GM12878 (cell line): ENCODE measurements at regions not wholly inside any gene's neighbourhood (a gene's known extent, or its start where the extent isn't known, plus 50 kb on each side); places are given as distances from the start of the nearest gene placed in this dataset.

Experiments
- ATAC-seq: fragments of 200-7000 bp; cut with Tn5 transposase; 3 replicates; pipeline ENCODE4 v1.9.1; 2020; ENCODE audit warnings: mild to moderate bottlenecking, moderate library complexity
- BruUV-seq: library from RNA; stranded (reverse); fragments of 400-500 nt; replicated peaks from 2 replicates; lab custom pipeline; 2021; lab: Mats Ljungman, UMichigan
- CTCF ChIA-PET: fragments of 300-600 bp; sonication (Branson Sonifier 250); formaldehyde crosslinking; extraction: SDS; loops from one replicate; lab custom pipeline; 2021; ENCODE audit warnings: inconsistent platforms; lab: Yijun Ruan, JAX
- POLR2A ChIA-PET: fragments of 350-600 bp; formaldehyde crosslinking; extraction: SDS; loops from one replicate; lab custom pipeline; 2021; ENCODE audit warnings: inconsistent platforms; lab: Charles Lee
- RAD21 ChIA-PET: fragments of 300-600 bp; sonication (Branson Sonifier 250); formaldehyde crosslinking; loops from one replicate; lab custom pipeline; 2023; ENCODE audit warnings: antibody characterized with exemption; ENCODE audit not compliant: unreplicated experiment; lab: Charles Lee
- SMC1A ChIA-PET: fragments of 300-600 bp; sonication (Branson Sonifier 250); formaldehyde crosslinking; loops from one replicate; lab custom pipeline; 2023; ENCODE audit not compliant: unreplicated experiment, uncharacterized antibody; lab: Charles Lee
- DNase-seq: peaks from one replicate; pipeline ENCODE4 v3.0.0-alpha.2; 2011; ENCODE audit warnings: low read depth, low spot score
- FAIRE-seq: peaks from 3 replicates; lab custom pipeline; 2011; peaks lifted over from hg19 to GRCh38; lab: Jason Lieb, UNC
- H2AFZ ChIP-seq: 2 replicates; pipeline ENCODE4 v1.6.0; 2011; ENCODE audit warnings: low read depth, low read length, control low read depth; ENCODE audit not compliant: control insufficient read depth
- H3K27ac ChIP-seq: 2 replicates; pipeline ENCODE4 v1.5.1; 2011; ENCODE audit warnings: control low read depth; ENCODE audit not compliant: control insufficient read depth, insufficient read depth
- H3K27me3 ChIP-seq, 2 experiments: replicated peaks in 1 of 2; 2 replicates each; pipeline versions ENCODE4 v1.6.0 to v1.6.1; 2011; ENCODE audit warnings: low read length in 1 of 2; ENCODE audit not compliant: control insufficient read depth in 2 of 2, insufficient read depth in 2 of 2
- H3K36me3 ChIP-seq, 2 experiments: 2 replicates each; pipeline ENCODE4 v1.5.1; 2011; ENCODE audit warnings: low read length in 1 of 2; ENCODE audit not compliant: control insufficient read depth in 2 of 2, insufficient read depth in 2 of 2
- H3K4me1 ChIP-seq: 2 replicates; pipeline ENCODE4 v1.6.1; 2011; ENCODE audit warnings: mild to moderate bottlenecking, low read length, moderate library complexity, mixed read lengths; ENCODE audit not compliant: control insufficient read depth, insufficient read depth
- H3K4me2 ChIP-seq: 2 replicates; pipeline ENCODE4 v1.6.0; 2011; ENCODE audit warnings: control low read depth; ENCODE audit not compliant: control insufficient read depth, insufficient read depth
- H3K4me3 ChIP-seq: fragments of 200-600 bp; sonication (generic); 2 replicates; pipeline ENCODE4 v1.5.1; 2016
- H3K79me2 ChIP-seq: 2 replicates; pipeline ENCODE4 v1.6.0; 2011; ENCODE audit warnings: low read length; ENCODE audit not compliant: control insufficient read depth, insufficient read depth
- H3K9ac ChIP-seq: 2 replicates; pipeline ENCODE4 v1.8.0; 2011; ENCODE audit warnings: low read length, control low read depth, mixed read lengths; ENCODE audit not compliant: control insufficient read depth, insufficient read depth
- H3K9me3 ChIP-seq: replicated peaks from 3 replicates; pipeline ENCODE4 v1.5.1; 2011; ENCODE audit warnings: mild to moderate bottlenecking, low read length; ENCODE audit not compliant: control insufficient read depth, insufficient read depth
- H4K20me1 ChIP-seq: 2 replicates; pipeline ENCODE4 v1.6.0; 2011; ENCODE audit not compliant: control insufficient read depth, insufficient read depth
- ATF2 ChIP-seq: IDR thresholded peaks from 2 replicates; pipeline ENCODE4 v1.6.1; 2012; ENCODE audit warnings: low read length, inconsistent platforms
- ATF7 ChIP-seq: fragments of 450-650 bp; IDR thresholded peaks from 2 replicates; pipeline ENCODE4 v1.6.1; 2016; ENCODE audit warnings: low read depth, mild to moderate bottlenecking
- DPF2 ChIP-seq: fragments of 450-650 bp; IDR thresholded peaks from 2 replicates; pipeline ENCODE4 v1.6.1; 2017; ENCODE audit warnings: mild to moderate bottlenecking
- IKZF2 ChIP-seq, 2 experiments: fragments of 450-650 bp; IDR thresholded peaks; 2 replicates each; pipeline ENCODE4 v1.6.1; 2017; ENCODE audit warnings: mild to moderate bottlenecking in 2 of 2, moderate library complexity in 2 of 2
- MTA2 ChIP-seq: fragments of 450-650 bp; IDR thresholded peaks from 2 replicates; pipeline ENCODE4 v1.6.1; 2016; ENCODE audit warnings: low read depth, mild to moderate bottlenecking, moderate library complexity
- MYC ChIP-seq: IDR thresholded peaks from 2 replicates; pipeline ENCODE4 v1.6.1; 2011; ENCODE audit warnings: mild to moderate bottlenecking, low read length, moderate library complexity, inconsistent platforms; ENCODE audit not compliant: insufficient read depth, insufficient replicate concordance, insufficient read length, severe bottlenecking
- NR2C2 ChIP-seq: IDR thresholded peaks from 2 replicates; pipeline ENCODE4 v1.6.1; 2011; ENCODE audit warnings: borderline replicate concordance, low read depth; ENCODE audit not compliant: control insufficient read depth, insufficient read length
- RUNX3 ChIP-seq: IDR thresholded peaks from 2 replicates; pipeline ENCODE4 v1.6.1; 2012; ENCODE audit warnings: low read length, inconsistent platforms
- SMAD5 ChIP-seq: IDR thresholded peaks from 2 replicates; pipeline ENCODE4 v1.6.1; 2016; ENCODE audit warnings: antibody characterized with exemption, low read depth
- SP1 ChIP-seq: IDR thresholded peaks from one replicate; pipeline ENCODE4 v1.6.1; 2011; ENCODE audit warnings: low read depth, low read length
- SREBF2 ChIP-seq: IDR thresholded peaks from 2 replicates; pipeline ENCODE4 v1.6.1; 2012; ENCODE audit warnings: mild to moderate bottlenecking, low read length
- WGBS: methylation state at CpG from one replicate; pipeline ENCODE4 v1.1.6; 2016; ENCODE audit warnings: low lambda C conversion rate; ENCODE audit not compliant: insufficient replicate concordance, insufficient coverage; ENCODE audit errors: missing lambda C conversion rate; 5-methylcytosine and 5-hydroxymethylcytosine counted together
- in situ Hi-C: fragments of 300-500 bp; cut with MboI; formaldehyde crosslinking; loops from 9 replicates; pipeline ENCODE4 v1.14.3; 2018; ENCODE audit warnings: mixed read lengths
- intact Hi-C: fragments of 100-400 bp; cut with micrococcal nuclease; formaldehyde crosslinking; loops from one replicate; pipeline ENCODE4 v1.14.2; 2022; ENCODE audit not compliant: unreplicated experiment
- TF ChIP-seq, protein P1 (sequence below): fragments of 450-650 bp; IDR thresholded peaks from 2 replicates; pipeline ENCODE4 v1.6.1; 2017; ENCODE audit warnings: mild to moderate bottlenecking, low read depth, inconsistent platforms; ENCODE audit not compliant: poor library complexity, severe bottlenecking

- H2AFZ ChIP-seq: no peak overlapping the region
- intact Hi-C loops: loop anchor here (5.0 kb wide), 1 partner anchor 45 kb away; no protein-coding TSS in a partner anchor
- H3K9ac ChIP-seq: no peak overlapping the region
- no peaks in the 10 kb centered on the region; the same call in 1 of the 2 replicates for H3K4me1 ChIP-seq
- RAD21 ChIA-PET: no interaction called here
- no peaks in the 10 kb centered on the region for H3K36me3 ChIP-seq
- BruUV-seq: no TSS peak
- no peak for DNase-seq
- TF ChIP-seq DPF2 (no peak), MTA2 (no peak)
- in situ Hi-C loops: no loop called here
- H3K4me2 ChIP-seq: no peak overlapping the region
- no peaks in the 10 kb centered on the region; the same call in 2 of the 3 replicates for H3K9me3 ChIP-seq
- 49% methylated on average over 10 of the region's 11 CpGs for WGBS
- H3K4me3 ChIP-seq: no peak overlapping the region
- POLR2A ChIA-PET: no interaction called here
- FAIRE-seq: no peak
- no peaks in the 10 kb centered on the region for H3K27me3 ChIP-seq
- H3K79me2 ChIP-seq: no peaks in the 10 kb centered on the region
- no peaks in the 10 kb centered on the region for H4K20me1 ChIP-seq
- SMC1A ChIA-PET: no interaction called here
- ATAC-seq: no peak
- no peak overlapping the region for H3K27ac ChIP-seq
- CTCF ChIA-PET: no interaction called here
Observed at GRCh38 chr22:42321908-42322561, 51.6 kb upstream of the TCF20 start.

GRCh38 chr22:42320443-42321416 lies 50.3 kb upstream of the TCF20 start:
- BruUV-seq: no TSS peak
- intact Hi-C loops (loop anchor here (5.0 kb wide), 1 partner anchor 47 kb away; no protein-coding TSS in a partner anchor), in situ Hi-C loops (no loop called here)
- Histone ChIP-seq H3K4me3 (no peak overlapping the region), H3K79me2 (no peaks in the 10 kb centered on the region), H3K4me2 (no peak overlapping the region), H4K20me1 (no peaks in the 10 kb centered on the region), H3K9me3 (no peaks in the 10 kb centered on the region; the same call in 2 of the 3 replicates), H3K36me3 (no peaks in the 10 kb centered on the region), H2AFZ (no peak overlapping the region), H3K27me3 (no peaks in the 10 kb centered on the region), H3K4me1 (peaks cover 4% of the 10 kb centered on the region), H3K27ac (no peak overlapping the region), H3K9ac (no peak overlapping the region)
- ATAC-seq (no peak), FAIRE-seq (no peak), DNase-seq (no peak)
- ChIA-PET POLR2A (no interaction called here), SMC1A (no interaction called here), CTCF (interaction anchor here (1.3 kb wide), 1 partner anchor 25 kb away, joined by 3 read pairs; no protein-coding TSS in a partner anchor), RAD21 (no interaction called here)
- WGBS: 47% methylated on average over 20 of the region's 20 CpGs
- no peak for TF ChIP-seq ATF2
- no peak for TF ChIP-seq NR2C2
- no peak for TF ChIP-seq SMAD5
- TF ChIP-seq SP1: no peak
- TF ChIP-seq RUNX3: no peak
- TF ChIP-seq DPF2: no peak
- no peak for TF ChIP-seq SREBF2
- no peak for TF ChIP-seq MYC
- TF ChIP-seq, protein P1, sequence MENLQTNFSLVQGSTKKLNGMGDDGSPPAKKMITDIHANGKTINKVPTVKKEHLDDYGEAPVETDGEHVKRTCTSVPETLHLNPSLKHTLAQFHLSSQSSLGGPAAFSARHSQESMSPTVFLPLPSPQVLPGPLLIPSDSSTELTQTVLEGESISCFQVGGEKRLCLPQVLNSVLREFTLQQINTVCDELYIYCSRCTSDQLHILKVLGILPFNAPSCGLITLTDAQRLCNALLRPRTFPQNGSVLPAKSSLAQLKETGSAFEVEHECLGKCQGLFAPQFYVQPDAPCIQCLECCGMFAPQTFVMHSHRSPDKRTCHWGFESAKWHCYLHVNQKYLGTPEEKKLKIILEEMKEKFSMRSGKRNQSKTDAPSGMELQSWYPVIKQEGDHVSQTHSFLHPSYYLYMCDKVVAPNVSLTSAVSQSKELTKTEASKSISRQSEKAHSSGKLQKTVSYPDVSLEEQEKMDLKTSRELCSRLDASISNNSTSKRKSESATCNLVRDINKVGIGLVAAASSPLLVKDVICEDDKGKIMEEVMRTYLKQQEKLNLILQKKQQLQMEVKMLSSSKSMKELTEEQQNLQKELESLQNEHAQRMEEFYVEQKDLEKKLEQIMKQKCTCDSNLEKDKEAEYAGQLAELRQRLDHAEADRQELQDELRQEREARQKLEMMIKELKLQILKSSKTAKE: no peak
- TF ChIP-seq ATF7: no peak
- TF ChIP-seq IKZF2 (IDR thresholded peaks at IDR 0.05): no peak
